ENCODE measurements at regions not wholly inside any gene's neighbourhood (a gene's known extent, or its start where the extent isn't known, plus 50 kb on each side); places are given as distances from the start of the nearest gene placed in this dataset.
"Not testable (repeated sequence)": the region's sequence is repeated elsewhere in the genome, so short reads cannot be mapped to it uniquely, and the experiment has no call there.

DNA sequence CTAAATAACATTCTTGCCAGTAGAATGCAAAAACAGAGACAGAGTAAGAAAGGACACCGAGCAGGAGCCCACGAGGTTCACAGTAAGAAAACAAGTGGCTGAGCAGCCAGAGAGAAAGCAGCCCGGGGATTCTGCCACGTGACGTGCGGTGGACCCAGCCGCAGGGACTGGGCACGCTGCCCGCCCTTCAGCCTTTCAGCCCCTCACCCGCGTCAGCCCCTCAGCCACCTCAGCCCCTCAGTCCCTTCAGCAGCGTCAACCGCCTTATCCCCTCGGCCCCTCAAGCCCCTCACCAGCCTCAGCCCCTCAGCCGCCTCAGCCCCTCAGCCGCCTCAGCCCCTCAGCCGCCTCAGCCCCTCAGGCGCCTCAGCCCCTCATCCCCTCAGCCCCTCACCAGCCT lies 1532.2 kb downstream of the REEP3 start:
- H3K79me2 ChIP-seq (ENCODE audit: control insufficient read depth, insufficient read depth, low read length); H3K4me1 Mint-ChIP-seq; H3K27me3 ChIP-seq (replicated peaks in 1 of 4; ENCODE audit: control extremely low read depth in 1 of 4, control insufficient read depth in 3 of 4, insufficient read depth in 4 of 4, low read length in 3 of 4); H4K20me1 ChIP-seq (ENCODE audit: control insufficient read depth, insufficient read depth, low read length, poor library complexity, severe bottlenecking); H3K4me3 ChIP-seq (ENCODE audit: control extremely low read depth in 1 of 5, extremely low read depth in 1 of 5, insufficient read depth in 1 of 5, low read depth in 2 of 5, low read length in 4 of 5); H3K4me2 ChIP-seq (replicated peaks; ENCODE audit: low read depth, low read length, poor library complexity, severe bottlenecking); H3K9me3 Mint-ChIP-seq (ENCODE audit: insufficient read depth); H2AFZ ChIP-seq (ENCODE audit: insufficient read depth, low read depth, low read length, poor library complexity, severe bottlenecking); H3K9ac ChIP-seq (ENCODE audit: low read length); H3K27ac ChIP-seq (ENCODE audit: low read length in 2 of 2); CTCF ChIA-PET; H3K4me3 Mint-ChIP-seq; DNase-seq; H3K4me1 ChIP-seq (ENCODE audit: control insufficient read depth in 2 of 2, insufficient read depth in 2 of 2, low read length in 2 of 2); H3K36me3 ChIP-seq (replicated peaks in 1 of 2; ENCODE audit: control extremely low read depth in 1 of 2, control insufficient read depth in 1 of 2, extremely low read depth in 1 of 2, insufficient read depth in 2 of 2, low read length in 1 of 2); intact Hi-C loops (cut with micrococcal nuclease); ATAC-seq (ENCODE audit: low read depth); POLR2A ChIA-PET; H3K27ac Mint-ChIP-seq; H3K27me3 Mint-ChIP-seq: not testable (repeated sequence)
- peaks cover 0 to 25% (median 0%) of the 10 kb centered on the region in 3 donors for H3K9me3 ChIP-seq (ENCODE audit: control extremely low read depth in 1 of 3, control insufficient read depth in 2 of 3, insufficient read depth in 1 of 3, low read length in 2 of 3)
- 99% methylated on average over 14 of the region's 18 CpGs for WGBS (ENCODE audit: insufficient coverage)

GRCh38 chr10:65053831-65054351 lies 1532.7 kb downstream of the REEP3 start:
- WGBS (ENCODE audit: insufficient coverage), result 74% methylated on average over 37 of the region's 46 CpGs
- H4K20me1 ChIP-seq (ENCODE audit: control insufficient read depth, insufficient read depth, low read length, poor library complexity, severe bottlenecking), result not testable (repeated sequence)

GRCh38 chr10:65054701-65055100 lies 1533.5 kb downstream of the REEP3 start:
- H2AFZ ChIP-seq (ENCODE audit: insufficient read depth, low read depth, low read length, poor library complexity, severe bottlenecking); H3K4me1 Mint-ChIP-seq; H3K27ac Mint-ChIP-seq; H3K36me3 ChIP-seq (replicated peaks in 1 of 2; ENCODE audit: control extremely low read depth in 1 of 2, control insufficient read depth in 1 of 2, extremely low read depth in 1 of 2, insufficient read depth in 2 of 2, low read length in 1 of 2); H3K27me3 ChIP-seq (replicated peaks in 1 of 4; ENCODE audit: control extremely low read depth in 1 of 4, control insufficient read depth in 3 of 4, insufficient read depth in 4 of 4, low read length in 3 of 4); H3K4me3 Mint-ChIP-seq; H3K4me2 ChIP-seq (replicated peaks; ENCODE audit: low read depth, low read length, poor library complexity, severe bottlenecking); H3K27me3 Mint-ChIP-seq; intact Hi-C loops (cut with micrococcal nuclease); H4K20me1 ChIP-seq (ENCODE audit: control insufficient read depth, insufficient read depth, low read length, poor library complexity, severe bottlenecking); POLR2A ChIA-PET; H3K9me3 Mint-ChIP-seq (ENCODE audit: insufficient read depth); H3K9ac ChIP-seq (ENCODE audit: low read length); DNase-seq; CTCF ChIA-PET; ATAC-seq (ENCODE audit: low read depth); H3K79me2 ChIP-seq (ENCODE audit: control insufficient read depth, insufficient read depth, low read length); H3K27ac ChIP-seq (ENCODE audit: low read length in 2 of 2); H3K4me3 ChIP-seq (ENCODE audit: control extremely low read depth in 1 of 5, extremely low read depth in 1 of 5, insufficient read depth in 1 of 5, low read depth in 2 of 5, low read length in 4 of 5); H3K4me1 ChIP-seq (ENCODE audit: control insufficient read depth in 2 of 2, insufficient read depth in 2 of 2, low read length in 2 of 2): not testable (repeated sequence)
- H3K9me3 ChIP-seq (ENCODE audit: control extremely low read depth in 1 of 3, control insufficient read depth in 2 of 3, insufficient read depth in 1 of 3, low read length in 2 of 3), result peaks cover 0 to 25% (median 0%) of the 10 kb centered on the region in 3 donors
- WGBS (ENCODE audit: insufficient coverage), result 91% methylated on average over 12 of the region's 12 CpGs

More at GRCh38 chr10:65053831-65054351, 1532.7 kb downstream of the REEP3 start:
- H3K4me3 ChIP-seq (ENCODE audit: control extremely low read depth in 1 of 5, extremely low read depth in 1 of 5, insufficient read depth in 1 of 5, low read depth in 2 of 5, low read length in 4 of 5); H3K9ac ChIP-seq (ENCODE audit: low read length); ATAC-seq (ENCODE audit: low read depth); H3K27ac Mint-ChIP-seq; H3K4me3 Mint-ChIP-seq; H3K4me2 ChIP-seq (replicated peaks; ENCODE audit: low read depth, low read length, poor library complexity, severe bottlenecking); DNase-seq; POLR2A ChIA-PET; H3K27ac ChIP-seq (ENCODE audit: low read length in 2 of 2); H3K36me3 ChIP-seq (replicated peaks in 1 of 2; ENCODE audit: control extremely low read depth in 1 of 2, control insufficient read depth in 1 of 2, extremely low read depth in 1 of 2, insufficient read depth in 2 of 2, low read length in 1 of 2); H3K79me2 ChIP-seq (ENCODE audit: control insufficient read depth, insufficient read depth, low read length); intact Hi-C loops (cut with micrococcal nuclease); H3K4me1 Mint-ChIP-seq; H3K27me3 Mint-ChIP-seq; CTCF ChIA-PET; H3K9me3 Mint-ChIP-seq (ENCODE audit: insufficient read depth); H2AFZ ChIP-seq (ENCODE audit: insufficient read depth, low read depth, low read length, poor library complexity, severe bottlenecking); H3K27me3 ChIP-seq (replicated peaks in 1 of 4; ENCODE audit: control extremely low read depth in 1 of 4, control insufficient read depth in 3 of 4, insufficient read depth in 4 of 4, low read length in 3 of 4); H3K4me1 ChIP-seq (ENCODE audit: control insufficient read depth in 2 of 2, insufficient read depth in 2 of 2, low read length in 2 of 2): not testable (repeated sequence)
- H3K9me3 ChIP-seq (ENCODE audit: control extremely low read depth in 1 of 3, control insufficient read depth in 2 of 3, insufficient read depth in 1 of 3, low read length in 2 of 3), result peaks cover 0 to 25% (median 0%) of the 10 kb centered on the region in 3 donors

Data from B cell (primary cell).